Caco-2 (cell line): ENCODE measurements at regions not wholly inside any gene's neighbourhood (a gene's known extent, or its start where the extent isn't known, plus 50 kb on each side); places are given as distances from the start of the nearest gene placed in this dataset.

Experiments
- BruUV-seq: library from RNA; stranded (reverse); fragments of 400-500 nt; replicated peaks from 2 replicates; lab custom pipeline; 2021; lab: Mats Ljungman, UMichigan
- CTCF ChIA-PET: fragments of 300-600 bp; sonication (Branson Sonifier 250); formaldehyde crosslinking; loops from one replicate; lab custom pipeline; 2022; ENCODE audit warnings: antibody characterized with exemption; lab: Charles Lee
- POLR2A ChIA-PET: fragments of 300-600 bp; sonication (Branson Sonifier 250); formaldehyde crosslinking; loops from one replicate; lab custom pipeline; 2022; ENCODE audit warnings: antibody characterized with exemption; lab: Charles Lee
- DNase-seq, 2 experiments: peaks; one replicate each; pipeline versions ENCODE4 v3.0.0 to v3.0.0-alpha.2; 2020 to 2022
- H3K27me3 ChIP-seq: replicated peaks from 2 replicates; pipeline ENCODE4 v1.6.0; 2011; ENCODE audit warnings: low read length; ENCODE audit not compliant: control insufficient read depth, insufficient read depth
- H3K36me3 ChIP-seq: 2 replicates; pipeline ENCODE4 v1.5.1; 2011; ENCODE audit warnings: low read length; ENCODE audit not compliant: control insufficient read depth, insufficient read depth
- H3K4me1 ChIP-seq: fragments of 250-450 bp; sonication (Bioruptor Pico); 2 replicates; pipeline ENCODE4 v1.5.1; 2020; ENCODE audit warnings: mild to moderate bottlenecking
- H3K4me3 ChIP-seq: 2 replicates; pipeline ENCODE4 v1.5.1; 2011; ENCODE audit warnings: low read depth, mild to moderate bottlenecking, control low read depth, low read length
- H3K9me3 ChIP-seq: fragments of 250-450 bp; sonication (Bioruptor Pico); 2 replicates; pipeline ENCODE4 v1.5.1; 2020; ENCODE audit warnings: mild to moderate bottlenecking, moderate library complexity
- H3K27ac Mint-ChIP-seq: one replicate; pipeline ENCODE4 v1.8.0; 2022; ENCODE audit warnings: mixed read lengths; ENCODE audit not compliant: unreplicated experiment
- H3K27me3 Mint-ChIP-seq: one replicate; pipeline ENCODE4 v1.8.0; 2022; ENCODE audit warnings: mixed read lengths; ENCODE audit not compliant: insufficient read depth, unreplicated experiment
- H3K36me3 Mint-ChIP-seq: one replicate; pipeline ENCODE4 v1.8.0; 2022; ENCODE audit warnings: mild to moderate bottlenecking, mixed read lengths; ENCODE audit not compliant: insufficient read depth, unreplicated experiment
- H3K4me1 Mint-ChIP-seq: one replicate; pipeline ENCODE4 v1.8.0; 2022; ENCODE audit warnings: low read depth, mixed read lengths; ENCODE audit not compliant: unreplicated experiment
- H3K4me3 Mint-ChIP-seq: one replicate; pipeline ENCODE4 v1.8.0; 2022; ENCODE audit warnings: mild to moderate bottlenecking, moderate library complexity, mixed read lengths; ENCODE audit not compliant: unreplicated experiment
- H3K9me3 Mint-ChIP-seq: one replicate; pipeline ENCODE4 v1.8.0; 2022; ENCODE audit warnings: mixed read lengths; ENCODE audit not compliant: unreplicated experiment
- intact Hi-C: fragments of 100-400 bp; cut with micrococcal nuclease; formaldehyde crosslinking; loops from one replicate; pipeline ENCODE4 v1.10.0; 2022; ENCODE audit not compliant: unreplicated experiment
- TF ChIP-seq, protein P1 (sequence below), 2 experiments: fragments of 200-600 bp in 1 of 2; IDR thresholded peaks; 1 replicate in 1 of 2; 2 replicates in 1 of 2; pipeline versions ENCODE4 v1.5.1 to v1.8.0; 2011 to 2022; ENCODE audit warnings: antibody characterized with exemption in 1 of 2, control low read depth in 1 of 2, inconsistent platforms in 1 of 2, low read depth in 1 of 2, low read length in 1 of 2, mild to moderate bottlenecking in 1 of 2, moderate library complexity in 1 of 2; ENCODE audit not compliant: insufficient read depth in 1 of 2, severe bottlenecking in 1 of 2, unreplicated experiment in 1 of 2

DNA sequence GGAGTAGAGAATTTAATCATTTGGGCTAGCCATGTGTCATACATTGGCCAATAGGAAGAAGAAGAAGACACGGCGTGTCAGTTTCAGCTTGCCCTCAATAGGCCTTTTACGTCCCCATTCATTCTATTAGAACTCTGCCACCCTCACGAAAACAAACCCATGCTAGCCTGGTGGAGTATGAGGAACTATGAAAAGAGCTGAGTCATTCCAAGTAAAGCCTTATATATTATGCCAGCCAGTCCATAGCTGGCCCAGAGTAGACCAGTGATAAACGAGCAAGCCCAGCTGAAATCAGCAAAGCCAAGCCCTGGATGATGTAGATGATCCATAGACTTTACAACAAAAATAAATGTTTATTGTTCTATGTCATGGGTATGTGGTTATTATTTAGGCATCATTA is 895.1 kb downstream of the TLE1 start:
- intact Hi-C loops = no loop called here
- H3K4me3 ChIP-seq = no peak overlapping the region
- no peak for DNase-seq
- H3K36me3 ChIP-seq = no peaks in the 10 kb centered on the region
- BruUV-seq = no TSS peak
- TF ChIP-seq, protein P1, sequence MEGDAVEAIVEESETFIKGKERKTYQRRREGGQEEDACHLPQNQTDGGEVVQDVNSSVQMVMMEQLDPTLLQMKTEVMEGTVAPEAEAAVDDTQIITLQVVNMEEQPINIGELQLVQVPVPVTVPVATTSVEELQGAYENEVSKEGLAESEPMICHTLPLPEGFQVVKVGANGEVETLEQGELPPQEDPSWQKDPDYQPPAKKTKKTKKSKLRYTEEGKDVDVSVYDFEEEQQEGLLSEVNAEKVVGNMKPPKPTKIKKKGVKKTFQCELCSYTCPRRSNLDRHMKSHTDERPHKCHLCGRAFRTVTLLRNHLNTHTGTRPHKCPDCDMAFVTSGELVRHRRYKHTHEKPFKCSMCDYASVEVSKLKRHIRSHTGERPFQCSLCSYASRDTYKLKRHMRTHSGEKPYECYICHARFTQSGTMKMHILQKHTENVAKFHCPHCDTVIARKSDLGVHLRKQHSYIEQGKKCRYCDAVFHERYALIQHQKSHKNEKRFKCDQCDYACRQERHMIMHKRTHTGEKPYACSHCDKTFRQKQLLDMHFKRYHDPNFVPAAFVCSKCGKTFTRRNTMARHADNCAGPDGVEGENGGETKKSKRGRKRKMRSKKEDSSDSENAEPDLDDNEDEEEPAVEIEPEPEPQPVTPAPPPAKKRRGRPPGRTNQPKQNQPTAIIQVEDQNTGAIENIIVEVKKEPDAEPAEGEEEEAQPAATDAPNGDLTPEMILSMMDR (IDR thresholded peaks at IDR 0.05; ENCODE audit: insufficient read depth in 1 of 2, low read depth in 1 of 2, low read length in 1 of 2, severe bottlenecking in 1 of 2, unreplicated experiment in 1 of 2) = no peak
- H3K4me1 Mint-ChIP-seq = no peaks in the 10 kb centered on the region
- no peaks in the 10 kb centered on the region for H3K4me1 ChIP-seq
- H3K4me3 Mint-ChIP-seq = no peak overlapping the region
- no peaks in the 10 kb centered on the region for H3K36me3 Mint-ChIP-seq
- no peaks in the 10 kb centered on the region for H3K27me3 Mint-ChIP-seq
- ChIA-PET POLR2A (no interaction called here), CTCF (no interaction called here)
- H3K27me3 ChIP-seq = no peaks in the 10 kb centered on the region
- no peaks in the 10 kb centered on the region for H3K9me3 Mint-ChIP-seq
- H3K9me3 ChIP-seq = no peaks in the 10 kb centered on the region
- H3K27ac Mint-ChIP-seq = no peak overlapping the region

DNA sequence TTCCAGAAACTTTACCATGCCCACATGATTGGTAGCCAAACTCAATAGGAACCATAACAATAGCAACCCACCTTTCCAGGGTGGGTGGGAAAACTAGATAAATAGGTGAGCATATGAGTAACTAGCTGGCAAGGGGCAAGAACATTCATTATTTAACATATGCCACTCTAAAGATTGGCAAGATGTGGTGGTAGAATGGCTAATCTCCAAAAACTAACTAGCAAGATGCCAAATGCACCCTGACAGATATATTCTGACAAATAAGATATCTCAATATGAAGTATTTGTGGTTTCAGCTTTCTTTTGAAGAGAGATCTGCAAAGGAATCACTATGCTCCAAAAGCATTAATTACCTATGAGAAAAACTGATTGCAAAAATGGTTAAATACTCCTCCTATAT is 895.6 kb downstream of the TLE1 start:
- no peaks in the 10 kb centered on the region for H3K4me1 Mint-ChIP-seq
- TF ChIP-seq, protein P1 (IDR thresholded peaks at IDR 0.05; ENCODE audit: insufficient read depth in 1 of 2, low read depth in 1 of 2, low read length in 1 of 2, severe bottlenecking in 1 of 2, unreplicated experiment in 1 of 2) = no peak
- ChIA-PET CTCF (no interaction called here), POLR2A (no interaction called here)
- H3K36me3 ChIP-seq = no peaks in the 10 kb centered on the region
- H3K4me1 ChIP-seq = no peaks in the 10 kb centered on the region
- BruUV-seq = no TSS peak
- no peak overlapping the region for H3K27ac Mint-ChIP-seq
- H3K27me3 ChIP-seq = no peaks in the 10 kb centered on the region
- H3K9me3 ChIP-seq = no peaks in the 10 kb centered on the region
- H3K4me3 ChIP-seq = no peak overlapping the region
- H3K9me3 Mint-ChIP-seq = no peaks in the 10 kb centered on the region
- no peaks in the 10 kb centered on the region for H3K36me3 Mint-ChIP-seq
- DNase-seq = no peak
- H3K27me3 Mint-ChIP-seq = no peaks in the 10 kb centered on the region
- no peak overlapping the region for H3K4me3 Mint-ChIP-seq
- intact Hi-C loops = no loop called here

DNA sequence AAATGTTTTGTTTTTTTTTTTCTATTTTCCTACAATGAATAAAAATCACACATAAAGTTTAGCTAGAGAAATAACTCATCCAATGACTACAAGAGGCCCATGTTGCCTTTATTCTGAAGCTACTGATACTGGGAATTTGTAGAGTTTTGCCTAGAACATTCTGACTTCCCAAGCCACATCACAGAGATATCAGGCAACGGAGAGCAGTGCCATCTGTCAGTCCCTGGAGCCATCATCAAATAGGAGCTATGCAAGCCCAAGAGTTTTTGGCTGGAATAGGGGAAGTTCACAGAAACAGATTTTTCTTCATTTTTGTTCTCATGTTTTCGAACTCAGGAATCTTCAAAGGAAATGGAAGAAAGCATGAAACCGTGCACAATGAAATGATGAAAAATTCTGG is 896.6 kb downstream of the TLE1 start:
- Histone ChIP-seq H3K4me3 (no peak overlapping the region), H3K36me3 (no peaks in the 10 kb centered on the region), H3K9me3 (no peaks in the 10 kb centered on the region), H3K4me1 (no peaks in the 10 kb centered on the region), H3K27me3 (no peaks in the 10 kb centered on the region)
- no peaks in the 10 kb centered on the region for H3K36me3 Mint-ChIP-seq
- no peaks in the 10 kb centered on the region for H3K27me3 Mint-ChIP-seq
- H3K27ac Mint-ChIP-seq = no peak overlapping the region
- no TSS peak for BruUV-seq
- no peaks in the 10 kb centered on the region for H3K4me1 Mint-ChIP-seq
- intact Hi-C loops = no loop called here
- no peaks in the 10 kb centered on the region for H3K9me3 Mint-ChIP-seq
- ChIA-PET POLR2A (no interaction called here), CTCF (no interaction called here)
- TF ChIP-seq, protein P1 (IDR thresholded peaks at IDR 0.05; ENCODE audit: insufficient read depth in 1 of 2, low read depth in 1 of 2, low read length in 1 of 2, severe bottlenecking in 1 of 2, unreplicated experiment in 1 of 2) = no peak
- no peak for DNase-seq
- no peak overlapping the region for H3K4me3 Mint-ChIP-seq
